ENCODE measurements at regions not wholly inside any gene's neighbourhood (a gene's known extent, or its start where the extent isn't known, plus 50 kb on each side); places are given as distances from the start of the nearest gene placed in this dataset.

- H3K4me3 ChIP-seq (ENCODE audit: low read depth in 1 of 2, low read length in 2 of 2) = no peak overlapping the region
Measured at GRCh38 chr10:91354166-91355075, 55.7 kb upstream of the HECTD2 start.

GRCh38 chr10:91355998-91356397, 54.1 kb upstream of the HECTD2 start:
- no peak overlapping the region for H3K27ac ChIP-seq (ENCODE audit: low read length)
- H3K36me3 ChIP-seq (ENCODE audit: control insufficient read depth in 1 of 2, insufficient read depth in 2 of 2, low read length in 2 of 2) = no peaks in the 10 kb centered on the region
- H3K27me3 ChIP-seq (ENCODE audit: low read depth, low read length) = no peaks in the 10 kb centered on the region
- no peak overlapping the region for H3K4me3 ChIP-seq (ENCODE audit: low read depth in 1 of 2, low read length in 2 of 2)
- no peaks in the 10 kb centered on the region for H3K9me3 ChIP-seq (ENCODE audit: control insufficient read depth in 1 of 2, low read length in 2 of 2)
- H3K4me1 ChIP-seq (ENCODE audit: control insufficient read depth in 1 of 2, insufficient read depth in 2 of 2, low read length in 2 of 2) = peaks cover 0 to 5% of the 10 kb centered on the region in 2 donors

More at GRCh38 chr10:91354166-91355075, 55.7 kb upstream of the HECTD2 start:
- Histone ChIP-seq H3K27ac (ENCODE audit: low read length) (no peak overlapping the region), H3K36me3 (ENCODE audit: control insufficient read depth in 1 of 2, insufficient read depth in 2 of 2, low read length in 2 of 2) (peaks cover 0 to 3% of the 10 kb centered on the region in 2 donors), H3K4me1 (ENCODE audit: control insufficient read depth in 1 of 2, insufficient read depth in 2 of 2, low read length in 2 of 2) (peaks cover 0 to 9% of the 10 kb centered on the region in 2 donors), H3K9me3 (ENCODE audit: control insufficient read depth in 1 of 2, low read length in 2 of 2) (no peaks in the 10 kb centered on the region), H3K27me3 (ENCODE audit: low read depth, low read length) (no peaks in the 10 kb centered on the region)

GRCh38 chr10:91357497-91357896, 52.6 kb upstream of the HECTD2 start:
- no peaks in the 10 kb centered on the region for H3K9me3 ChIP-seq (ENCODE audit: control insufficient read depth in 1 of 2, low read length in 2 of 2)
- no peaks in the 10 kb centered on the region for H3K4me1 ChIP-seq (ENCODE audit: control insufficient read depth in 1 of 2, insufficient read depth in 2 of 2, low read length in 2 of 2)
- no peaks in the 10 kb centered on the region for H3K36me3 ChIP-seq (ENCODE audit: control insufficient read depth in 1 of 2, insufficient read depth in 2 of 2, low read length in 2 of 2)
- H3K27me3 ChIP-seq (ENCODE audit: low read depth, low read length) = no peaks in the 10 kb centered on the region
- no peak overlapping the region for H3K4me3 ChIP-seq (ENCODE audit: low read depth in 1 of 2, low read length in 2 of 2)
- H3K27ac ChIP-seq (ENCODE audit: low read length) = no peak overlapping the region

All from muscle layer of duodenum (tissue), 2 donors.